Activated T-cell treated with anti-CD3 and anti-CD28 coated beads, Interleukin-2, amount 50 U/mL, for 4 hours (primary cell): ENCODE measurements at regions not wholly inside any gene's neighbourhood (a gene's known extent, or its start where the extent isn't known, plus 50 kb on each side); places are given as distances from the start of the nearest gene placed in this dataset.

Experiments
- ATAC-seq, 2 donors: fragments of 200-7000 bp; cut with Tn5 transposase; one replicate each; pipeline ENCODE4 v1.10.0; 2021
- DNase-seq: peaks from one replicate; pipeline ENCODE4 v3.0.0-alpha.2; 2020
- H3K27me3 Mint-ChIP-seq: one replicate; pipeline ENCODE4 v1.8.0; 2021; ENCODE audit warnings: low read depth, mixed read lengths
- H3K36me3 Mint-ChIP-seq: one replicate; pipeline ENCODE4 v1.8.0; 2022; ENCODE audit warnings: mixed read lengths; ENCODE audit not compliant: insufficient read depth
- H3K4me1 Mint-ChIP-seq: one replicate; pipeline ENCODE4 v1.8.0; 2021; ENCODE audit warnings: low read depth, mixed read lengths
- H3K4me3 Mint-ChIP-seq: one replicate; pipeline ENCODE4 v1.8.0; 2021; ENCODE audit warnings: mild to moderate bottlenecking, moderate library complexity, mixed read lengths
- H3K9me3 Mint-ChIP-seq: one replicate; pipeline ENCODE4 v1.8.0; 2021; ENCODE audit warnings: mixed read lengths

- DNase-seq (no peak), ATAC-seq (no peak)
- peaks cover 4% of the 10 kb centered on the region for H3K9me3 Mint-ChIP-seq
- peaks cover 28% of the 10 kb centered on the region for H3K27me3 Mint-ChIP-seq
- no peak overlapping the region for H3K4me3 Mint-ChIP-seq
- no peaks in the 10 kb centered on the region for H3K36me3 Mint-ChIP-seq
- peaks cover 3% of the 10 kb centered on the region for H3K4me1 Mint-ChIP-seq
Measured at GRCh38 chr9:91114450-91114849, 247.3 kb downstream of the AUH start.

- no peak overlapping the region for H3K4me3 Mint-ChIP-seq
- no peak for ATAC-seq
- H3K36me3 Mint-ChIP-seq: no peaks in the 10 kb centered on the region
- H3K9me3 Mint-ChIP-seq: no peaks in the 10 kb centered on the region
- H3K4me1 Mint-ChIP-seq: peaks cover 3% of the 10 kb centered on the region
- peaks cover 30% of the 10 kb centered on the region for H3K27me3 Mint-ChIP-seq
- no peak for DNase-seq
Measured at GRCh38 chr9:91116211-91116610, 245.5 kb downstream of the AUH start.

DNA sequence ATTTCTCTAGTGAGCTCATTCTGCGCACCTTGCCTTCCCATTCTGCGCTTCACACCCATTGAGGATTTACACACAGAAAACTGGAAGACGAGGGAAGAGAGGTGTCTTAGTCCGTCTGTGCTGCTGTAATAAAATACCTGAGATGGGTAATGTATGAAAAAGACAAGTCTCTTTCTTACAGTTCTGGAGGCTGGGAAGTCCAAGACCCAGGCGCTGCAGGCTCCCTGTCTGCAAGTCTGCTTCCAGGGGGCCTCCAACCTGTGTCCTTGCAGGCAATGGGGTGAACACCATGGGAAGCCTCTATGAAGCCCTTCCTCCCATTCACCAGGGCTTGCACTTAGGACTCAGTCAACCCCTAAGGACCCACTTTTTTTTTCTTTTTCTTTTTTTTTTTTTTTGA, 245.0 kb downstream of the AUH start:
- no peak for ATAC-seq
- Mint-ChIP-seq H3K9me3 (no peaks in the 10 kb centered on the region), H3K36me3 (no peaks in the 10 kb centered on the region), H3K27me3 (peaks cover 30% of the 10 kb centered on the region), H3K4me3 (no peak overlapping the region), H3K4me1 (peaks cover 3% of the 10 kb centered on the region)
- DNase-seq: no peak

DNA sequence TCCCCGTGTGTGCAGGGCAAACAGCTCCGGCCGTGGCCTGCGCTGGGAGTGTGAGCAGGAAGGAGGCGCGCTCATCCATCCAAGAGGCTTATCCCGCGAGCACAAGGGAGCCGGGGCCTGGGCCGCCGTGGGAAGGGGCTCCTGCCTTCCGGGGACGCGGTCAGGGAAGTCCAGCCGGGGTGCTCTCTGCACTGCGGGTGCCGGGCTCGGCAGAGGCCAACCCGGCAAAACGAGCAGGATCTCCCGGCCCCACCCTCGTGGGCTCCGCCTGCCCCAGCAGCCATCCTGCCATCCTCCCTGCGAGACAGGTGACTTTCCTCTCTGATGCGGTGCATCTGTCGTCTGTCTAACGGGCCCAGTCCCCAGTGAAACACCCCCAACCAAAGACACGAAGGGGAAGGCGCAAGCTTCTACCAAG, 244.2 kb downstream of the AUH start:
- Mint-ChIP-seq H3K27me3 (peaks cover 30% of the 10 kb centered on the region), H3K4me3 (no peak overlapping the region), H3K36me3 (no peaks in the 10 kb centered on the region), H3K4me1 (peaks cover 4% of the 10 kb centered on the region), H3K9me3 (no peaks in the 10 kb centered on the region)
- ATAC-seq (no peak), DNase-seq (no peak)

DNA sequence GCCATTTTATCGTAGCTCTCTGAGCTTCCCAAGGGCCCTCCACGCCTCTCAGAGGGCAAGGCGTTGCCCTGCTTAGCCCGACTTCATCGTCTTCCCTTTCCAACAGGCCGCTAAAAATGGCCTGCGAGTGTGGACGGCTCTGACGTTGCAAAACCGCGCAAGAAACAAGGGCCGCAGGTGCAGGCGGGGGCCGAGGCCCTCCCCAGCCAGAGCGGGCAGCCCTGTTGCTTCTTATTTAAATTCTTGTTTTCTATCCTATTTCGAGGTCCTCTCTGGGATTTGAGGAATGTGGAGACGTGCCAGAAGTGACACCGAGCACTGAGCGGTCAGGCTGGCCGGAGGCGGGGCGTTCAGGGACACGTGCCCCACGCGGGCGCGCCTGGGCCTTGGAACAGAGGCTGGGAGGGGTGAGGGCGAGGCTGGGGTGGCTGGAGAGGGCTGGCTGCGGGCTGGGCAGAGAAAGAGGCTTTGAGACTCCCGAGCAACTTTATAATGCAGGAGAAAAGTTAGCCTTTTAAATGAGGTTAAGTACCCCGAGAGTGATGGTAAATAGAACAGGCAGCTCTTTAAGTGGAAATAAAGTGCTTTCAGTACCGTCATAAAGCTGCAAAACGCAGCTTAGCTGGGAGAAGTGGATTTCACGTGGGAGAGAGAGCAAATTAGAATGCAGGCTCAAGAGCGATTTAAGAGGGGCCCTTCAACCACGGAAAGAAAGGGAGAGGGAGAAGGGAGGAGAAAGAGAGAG, 243.6 kb downstream of the AUH start:
- ATAC-seq (no peak), DNase-seq (no peak)
- no peaks in the 10 kb centered on the region for H3K36me3 Mint-ChIP-seq
- peaks cover 6% of the 10 kb centered on the region for H3K4me1 Mint-ChIP-seq
- no peak overlapping the region for H3K4me3 Mint-ChIP-seq
- H3K9me3 Mint-ChIP-seq: no peaks in the 10 kb centered on the region
- peaks cover 28% of the 10 kb centered on the region for H3K27me3 Mint-ChIP-seq

DNA sequence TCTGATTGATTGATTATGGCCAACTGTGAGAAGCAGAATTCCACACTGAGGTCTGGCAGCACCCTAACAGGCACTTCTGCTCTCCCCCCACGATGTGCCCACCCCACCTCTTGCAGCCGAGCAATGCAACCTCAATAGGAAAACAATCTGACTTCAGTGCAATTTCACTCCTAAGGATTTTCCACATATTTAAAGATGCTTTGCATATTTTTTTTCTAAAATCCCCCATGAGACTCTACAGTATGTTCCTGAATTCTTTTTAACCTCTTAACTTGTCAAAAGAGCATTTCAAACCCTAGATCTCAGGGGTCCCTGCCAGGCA, 243.1 kb downstream of the AUH start:
- no peaks in the 10 kb centered on the region for H3K9me3 Mint-ChIP-seq
- H3K4me3 Mint-ChIP-seq: no peak overlapping the region
- H3K36me3 Mint-ChIP-seq: no peaks in the 10 kb centered on the region
- H3K4me1 Mint-ChIP-seq: peaks cover 6% of the 10 kb centered on the region
- no peak for DNase-seq
- no peak for ATAC-seq
- peaks cover 28% of the 10 kb centered on the region for H3K27me3 Mint-ChIP-seq

GRCh38 chr9:91119142-91119541, 242.6 kb downstream of the AUH start:
- DNase-seq (no peak), ATAC-seq (no peak)
- peaks cover 6% of the 10 kb centered on the region for H3K4me1 Mint-ChIP-seq
- peaks cover 28% of the 10 kb centered on the region for H3K27me3 Mint-ChIP-seq
- H3K4me3 Mint-ChIP-seq: no peak overlapping the region
- no peaks in the 10 kb centered on the region for H3K36me3 Mint-ChIP-seq
- no peaks in the 10 kb centered on the region for H3K9me3 Mint-ChIP-seq

DNA sequence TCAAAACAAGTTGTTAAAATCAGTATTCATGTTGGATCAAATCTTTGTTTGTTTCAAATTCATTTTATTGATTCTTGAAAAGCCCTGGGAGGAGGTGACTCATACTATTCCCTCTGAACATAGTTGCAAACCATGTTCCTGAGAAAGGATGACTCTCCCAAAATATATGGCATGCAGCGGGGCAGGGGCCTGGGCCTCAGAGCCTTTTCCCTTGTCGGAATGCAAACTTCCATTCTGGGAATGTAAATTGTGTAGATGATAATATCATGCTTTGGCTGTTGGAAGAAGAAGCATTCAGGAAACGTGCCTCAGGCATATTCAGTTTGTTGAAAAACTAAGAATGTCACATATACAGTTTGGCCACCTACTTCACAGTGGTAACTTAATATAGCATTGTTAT, 242.0 kb downstream of the AUH start:
- Mint-ChIP-seq H3K27me3 (peaks cover 28% of the 10 kb centered on the region), H3K4me3 (no peak overlapping the region), H3K36me3 (no peaks in the 10 kb centered on the region), H3K9me3 (no peaks in the 10 kb centered on the region), H3K4me1 (peaks cover 6% of the 10 kb centered on the region)
- ATAC-seq (no peak), DNase-seq (no peak)

- H3K27me3 Mint-ChIP-seq: peaks cover 28% of the 10 kb centered on the region
- peaks cover 2% of the 10 kb centered on the region for H3K9me3 Mint-ChIP-seq
- ATAC-seq (no peak), DNase-seq (no peak)
- H3K36me3 Mint-ChIP-seq: no peaks in the 10 kb centered on the region
- H3K4me1 Mint-ChIP-seq: peaks cover 6% of the 10 kb centered on the region
- no peak overlapping the region for H3K4me3 Mint-ChIP-seq
Measured at GRCh38 chr9:91120200-91120599, 241.5 kb downstream of the AUH start.

GRCh38 chr9:91122755-91123154, 239.0 kb downstream of the AUH start:
- peaks cover 5% of the 10 kb centered on the region for H3K4me1 Mint-ChIP-seq
- peaks cover 7% of the 10 kb centered on the region for H3K9me3 Mint-ChIP-seq
- no peak overlapping the region for H3K4me3 Mint-ChIP-seq
- no peaks in the 10 kb centered on the region for H3K36me3 Mint-ChIP-seq
- peaks cover 18% of the 10 kb centered on the region for H3K27me3 Mint-ChIP-seq
- no peak for DNase-seq
- ATAC-seq: no peak

- ATAC-seq (no peak), DNase-seq (no peak)
- H3K9me3 Mint-ChIP-seq: peaks cover 7% of the 10 kb centered on the region
- peaks cover 20% of the 10 kb centered on the region for H3K4me1 Mint-ChIP-seq
- H3K27me3 Mint-ChIP-seq: no peaks in the 10 kb centered on the region
- no peaks in the 10 kb centered on the region for H3K36me3 Mint-ChIP-seq
- H3K4me3 Mint-ChIP-seq: no peak overlapping the region
Measured at GRCh38 chr9:91126761-91127445, 234.8 kb downstream of the AUH start.

- Mint-ChIP-seq H3K27me3 (no peaks in the 10 kb centered on the region), H3K4me1 (peaks cover 21% of the 10 kb centered on the region), H3K4me3 (no peak overlapping the region), H3K36me3 (no peaks in the 10 kb centered on the region), H3K9me3 (peaks cover 7% of the 10 kb centered on the region)
- no peak for DNase-seq
- ATAC-seq: no peak
Measured at GRCh38 chr9:91127653-91128052, 234.1 kb downstream of the AUH start.

DNA sequence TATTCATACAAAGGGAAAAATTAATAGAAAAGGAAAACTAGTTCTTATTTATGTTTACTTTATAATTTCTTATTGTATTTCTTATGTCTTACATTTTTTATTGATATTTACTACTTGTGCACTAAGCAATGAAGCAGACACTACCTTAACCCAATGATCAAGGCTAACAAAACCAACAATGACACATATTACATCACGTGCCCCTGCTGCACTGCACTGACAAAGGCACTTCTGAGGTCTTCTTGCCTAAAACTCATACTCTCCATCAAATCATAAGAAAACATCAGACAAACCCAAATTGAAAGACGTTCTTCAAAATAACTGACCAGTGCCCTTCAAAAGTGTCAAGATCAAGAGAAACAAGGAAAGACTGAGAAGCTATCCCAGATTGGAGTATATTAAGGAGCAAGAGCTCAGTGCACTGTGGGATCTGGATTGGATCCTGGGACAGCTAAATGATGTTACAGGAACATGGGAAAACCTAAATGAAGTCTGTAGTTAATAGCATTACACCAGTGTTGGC, 230.9 kb downstream of the AUH start:
- H3K4me1 Mint-ChIP-seq: peaks cover 19% of the 10 kb centered on the region
- no peaks in the 10 kb centered on the region for H3K9me3 Mint-ChIP-seq
- H3K36me3 Mint-ChIP-seq: no peaks in the 10 kb centered on the region
- H3K27me3 Mint-ChIP-seq: no peaks in the 10 kb centered on the region
- no peak overlapping the region for H3K4me3 Mint-ChIP-seq
- no peak for ATAC-seq
- DNase-seq: no peak

DNA sequence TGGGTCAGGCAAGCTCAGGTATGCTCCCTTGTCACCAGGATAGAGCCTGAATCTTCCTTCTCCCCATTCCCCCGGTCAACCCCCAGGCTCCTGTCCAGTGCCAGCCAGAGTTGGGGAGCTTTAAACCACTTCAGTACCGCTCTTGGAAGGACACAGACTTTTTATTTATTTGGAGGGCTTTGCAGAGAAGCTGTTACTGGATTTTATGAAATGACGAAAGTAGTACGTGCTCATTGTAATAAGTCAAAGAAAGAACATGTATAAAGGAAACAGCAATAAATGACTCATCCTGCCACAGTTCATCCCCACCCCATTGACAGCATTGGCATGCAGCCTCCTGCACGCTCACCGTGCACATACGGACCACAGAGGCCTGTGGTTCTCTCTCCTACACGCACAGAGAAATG, 230.3 kb downstream of the AUH start:
- Mint-ChIP-seq H3K36me3 (no peaks in the 10 kb centered on the region), H3K27me3 (no peaks in the 10 kb centered on the region), H3K4me1 (peaks cover 19% of the 10 kb centered on the region), H3K4me3 (no peak overlapping the region), H3K9me3 (no peaks in the 10 kb centered on the region)
- ATAC-seq (peak; percentile 98 to 99), DNase-seq (peak; percentile 33)

DNA sequence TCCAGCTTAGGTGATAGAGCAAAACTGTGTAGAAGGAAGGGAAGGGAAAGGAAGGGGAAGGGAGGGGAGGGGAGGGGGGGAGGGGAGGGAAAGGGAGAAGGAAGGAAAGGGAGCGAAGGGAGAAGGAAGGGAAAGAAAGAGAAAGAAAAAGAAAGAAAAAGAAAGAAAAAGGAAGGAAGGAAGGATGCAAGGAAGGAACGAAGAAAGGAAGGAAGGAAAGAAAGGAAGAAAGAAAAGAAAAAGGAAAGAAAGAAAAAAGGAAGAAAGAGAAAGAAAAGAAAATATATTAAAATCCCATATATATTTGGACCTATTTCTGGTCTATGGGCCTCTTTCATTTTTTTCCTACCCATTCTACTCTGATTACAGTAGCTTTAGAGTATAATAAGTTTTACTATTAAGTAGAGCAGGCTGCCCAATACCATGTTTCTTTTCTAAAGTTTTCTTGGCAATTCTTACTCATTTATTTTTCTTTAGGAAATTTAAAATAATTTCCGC, 229.1 kb downstream of the AUH start:
- no peak overlapping the region for H3K4me3 Mint-ChIP-seq
- peaks cover 19% of the 10 kb centered on the region for H3K4me1 Mint-ChIP-seq
- DNase-seq: no peak
- no peak for ATAC-seq
- no peaks in the 10 kb centered on the region for H3K27me3 Mint-ChIP-seq
- H3K36me3 Mint-ChIP-seq: no peaks in the 10 kb centered on the region
- no peaks in the 10 kb centered on the region for H3K9me3 Mint-ChIP-seq
